NCI-H1930 (cell line): ENCODE measurements at regions not wholly inside any gene's neighbourhood (a gene's known extent, or its start where the extent isn't known, plus 50 kb on each side); places are given as distances from the start of the nearest gene placed in this dataset.
"Not testable (repeated sequence)": the region's sequence is repeated elsewhere in the genome, so short reads cannot be mapped to it uniquely, and the experiment has no call there.

Experiments used
- DNase-seq, 2 experiments: peaks; one replicate each; lab custom pipeline; 2025; lab: John Stamatoyannopoulos, UW

DNA sequence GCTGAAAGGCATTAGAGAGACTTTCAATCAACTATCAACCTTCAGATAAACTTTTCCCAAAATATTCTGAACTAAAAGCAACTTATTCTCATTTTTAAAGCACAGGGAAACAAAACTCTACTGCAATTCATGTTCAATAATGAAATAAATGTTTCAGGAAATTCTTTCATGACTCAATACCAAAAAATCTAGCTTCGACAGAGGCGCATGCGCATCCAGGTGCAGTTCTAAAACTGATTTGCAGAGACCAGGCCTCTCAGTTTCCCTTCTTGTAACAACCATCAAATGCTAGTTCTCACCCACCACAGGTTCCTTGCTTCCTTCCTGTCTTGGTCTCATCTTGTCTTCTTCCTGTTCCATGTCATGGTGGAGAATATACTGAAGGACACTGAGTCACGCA lies 55.3 kb upstream of the NRBF2 start:
- DNase-seq, result no peak

DNA sequence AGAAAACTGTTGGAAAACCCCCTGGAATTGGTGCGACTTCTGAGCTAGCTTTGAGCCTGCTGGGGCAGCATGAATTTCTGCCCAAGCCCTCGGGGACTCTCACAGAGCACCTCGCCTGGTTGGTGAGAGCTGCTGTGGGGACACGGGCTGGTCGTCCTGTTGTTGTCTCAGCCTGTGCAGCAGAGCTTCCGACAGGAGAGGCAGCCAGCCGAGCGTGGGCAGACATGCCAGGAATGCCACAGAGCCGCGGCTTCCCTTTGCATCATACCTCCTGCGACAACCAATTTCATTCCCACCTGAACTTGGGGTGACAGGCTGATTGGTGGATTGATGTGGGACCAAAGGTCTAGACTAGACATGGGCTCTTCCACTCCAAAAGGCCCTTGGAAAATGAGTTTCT lies 60.2 kb upstream of the NRBF2 start:
- no peak for DNase-seq

DNA sequence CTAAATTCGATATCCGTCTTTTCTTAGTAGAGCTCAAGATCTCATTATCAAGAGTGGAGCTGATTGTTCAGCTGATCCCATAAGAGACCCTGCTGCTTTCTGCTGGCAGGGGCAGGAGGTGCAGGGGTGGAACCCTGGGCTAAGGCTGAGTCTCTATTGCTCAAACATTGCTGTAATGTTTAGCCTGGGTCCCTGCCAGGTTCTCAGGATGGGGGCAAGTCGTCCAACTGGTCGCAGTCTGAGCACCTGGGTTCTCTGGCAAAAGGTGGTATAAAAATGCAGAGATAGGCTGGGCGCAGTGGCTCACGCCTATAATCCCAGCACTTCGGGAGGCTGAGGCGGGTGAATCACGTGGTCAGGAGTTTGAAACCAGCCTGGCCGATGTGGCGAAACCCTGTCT lies 62.0 kb upstream of the NRBF2 start:
- DNase-seq, result no peak

DNA sequence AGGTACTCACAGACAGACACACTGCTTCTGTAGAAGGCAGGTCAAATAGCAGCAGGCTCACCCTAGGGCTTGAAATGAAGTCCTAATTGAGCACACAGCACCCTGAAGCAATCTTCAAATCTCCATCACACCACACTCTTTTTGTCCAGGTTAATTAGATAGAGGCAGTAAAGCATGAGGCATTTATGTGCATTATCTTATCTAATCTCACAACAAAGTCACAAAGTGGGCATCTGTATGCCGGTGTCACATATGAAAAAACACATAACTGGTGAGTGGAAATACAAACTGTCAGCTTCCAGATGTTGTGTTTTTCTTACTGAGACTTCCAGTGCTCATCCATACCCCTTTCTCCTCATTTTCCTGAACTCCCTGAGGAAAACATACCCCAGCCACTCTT lies 63.8 kb upstream of the NRBF2 start:
- no peak for DNase-seq

DNA sequence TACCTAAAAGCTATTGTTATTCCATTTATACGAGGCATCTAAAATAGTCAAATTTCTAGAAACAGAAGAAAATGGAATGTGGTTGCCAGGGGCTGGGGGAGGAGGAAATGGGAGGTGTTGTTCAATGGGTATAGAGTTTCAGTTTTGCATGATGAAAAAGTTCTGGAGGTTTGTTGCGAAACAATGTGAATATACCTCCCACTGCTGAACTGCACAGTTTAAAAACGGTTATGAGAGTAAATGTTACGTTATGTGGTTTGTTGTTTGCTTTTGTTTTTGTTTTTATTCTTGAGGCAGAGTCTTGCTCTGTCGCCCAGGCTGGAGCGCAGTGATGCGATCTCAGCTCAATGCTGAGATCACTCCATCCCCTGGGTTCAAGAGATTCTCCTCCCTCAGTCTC lies 64.9 kb upstream of the NRBF2 start:
- DNase-seq, result no peak

DNA sequence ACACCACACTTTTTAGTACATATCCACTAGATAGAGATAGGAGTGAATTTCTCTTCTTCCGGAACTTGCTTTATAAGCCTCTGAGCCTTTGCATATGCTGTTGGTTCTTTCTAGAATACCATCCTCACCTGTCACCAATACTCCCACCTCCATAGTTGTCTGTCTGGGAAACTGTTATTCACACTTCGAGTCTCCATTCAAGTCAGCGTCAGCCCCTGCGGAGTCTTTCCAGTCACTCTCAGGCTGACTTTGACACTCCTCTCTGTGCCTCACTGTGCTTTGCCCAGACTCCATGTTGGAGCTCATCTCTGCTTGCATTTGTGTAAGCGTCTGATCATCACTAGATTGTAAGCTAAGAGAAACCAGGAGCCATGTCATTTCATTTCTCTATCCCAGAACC lies 66.5 kb upstream of the NRBF2 start:
- no peak for DNase-seq

DNA sequence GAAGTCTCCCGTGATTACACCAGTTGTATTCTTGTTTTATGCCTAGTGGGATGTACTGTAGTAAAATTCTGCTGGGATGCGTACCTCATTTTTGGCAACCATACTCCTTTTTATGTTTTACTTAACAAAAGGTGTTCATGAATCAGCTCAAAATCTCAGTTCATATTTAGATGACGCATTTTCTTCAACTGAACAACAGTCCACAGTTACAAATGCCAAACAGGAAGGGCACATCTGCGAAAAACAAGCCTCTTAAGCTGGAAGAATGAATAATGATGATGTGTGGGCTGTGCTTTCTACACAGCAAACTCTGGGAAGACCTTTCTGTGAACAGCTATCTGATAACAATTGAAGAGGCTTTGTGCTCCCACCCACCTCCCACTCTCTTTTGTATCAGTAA lies 68.4 kb upstream of the NRBF2 start:
- no peak for DNase-seq

DNA sequence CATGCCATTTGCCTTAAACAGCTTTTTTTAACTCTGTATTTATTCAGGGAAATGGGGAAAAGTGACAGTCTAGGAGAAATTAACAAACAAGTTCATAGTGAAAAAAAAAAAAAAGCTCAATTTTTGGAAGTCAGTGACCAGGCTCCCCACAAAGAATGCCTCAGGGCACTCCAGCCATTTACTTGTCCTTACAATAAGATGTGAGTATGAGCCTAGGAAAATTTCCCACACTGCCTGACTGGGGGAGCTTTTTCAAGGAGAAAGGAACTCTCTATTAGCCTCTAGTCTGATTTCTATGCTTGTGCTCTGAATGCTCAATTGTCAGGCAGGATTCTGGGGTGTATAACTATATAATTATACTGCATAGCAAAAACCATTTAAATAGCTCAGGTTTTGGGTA lies 74.9 kb upstream of the NRBF2 start:
- DNase-seq, result no peak

DNA sequence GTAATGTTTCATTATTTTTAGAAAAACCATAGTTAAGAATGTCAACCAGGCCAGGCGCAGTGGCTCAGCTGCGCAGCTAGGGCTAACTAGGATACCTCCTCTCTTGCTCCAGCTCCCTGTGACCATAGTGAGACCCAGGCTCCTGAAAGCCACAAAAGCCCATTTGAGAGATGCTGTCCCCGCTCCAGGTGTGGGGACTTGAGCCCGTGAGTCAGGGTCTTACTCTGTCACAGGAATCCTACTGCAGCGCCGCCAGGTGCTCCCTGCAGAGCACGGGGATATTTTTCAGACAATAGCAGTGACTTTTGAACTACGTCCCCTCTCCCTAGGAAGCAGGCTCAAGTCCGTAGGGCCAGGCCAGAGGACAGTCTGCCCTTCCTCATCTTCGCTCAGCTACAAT lies 75.6 kb upstream of the NRBF2 start:
- DNase-seq, result no peak

DNA sequence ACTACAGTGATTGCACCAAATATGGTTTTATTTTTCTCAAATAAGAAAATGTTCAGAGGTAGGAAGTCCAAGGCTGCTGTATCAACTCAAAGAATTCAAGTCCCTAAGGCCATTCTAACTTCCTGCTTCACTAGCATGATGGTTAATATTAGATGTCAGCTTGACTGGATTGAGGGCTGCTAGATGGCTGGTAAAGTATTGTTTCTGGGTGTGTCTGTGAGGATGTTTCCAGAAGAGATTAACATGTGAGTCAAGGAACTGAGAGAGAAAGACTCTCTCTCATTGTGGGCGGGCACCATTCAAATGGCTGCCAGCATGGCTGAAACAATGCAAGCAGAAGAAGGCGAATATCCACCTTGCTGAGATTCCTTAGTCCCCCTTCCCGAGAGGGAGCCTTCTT lies 77.4 kb upstream of the NRBF2 start:
- no peak for DNase-seq

DNA sequence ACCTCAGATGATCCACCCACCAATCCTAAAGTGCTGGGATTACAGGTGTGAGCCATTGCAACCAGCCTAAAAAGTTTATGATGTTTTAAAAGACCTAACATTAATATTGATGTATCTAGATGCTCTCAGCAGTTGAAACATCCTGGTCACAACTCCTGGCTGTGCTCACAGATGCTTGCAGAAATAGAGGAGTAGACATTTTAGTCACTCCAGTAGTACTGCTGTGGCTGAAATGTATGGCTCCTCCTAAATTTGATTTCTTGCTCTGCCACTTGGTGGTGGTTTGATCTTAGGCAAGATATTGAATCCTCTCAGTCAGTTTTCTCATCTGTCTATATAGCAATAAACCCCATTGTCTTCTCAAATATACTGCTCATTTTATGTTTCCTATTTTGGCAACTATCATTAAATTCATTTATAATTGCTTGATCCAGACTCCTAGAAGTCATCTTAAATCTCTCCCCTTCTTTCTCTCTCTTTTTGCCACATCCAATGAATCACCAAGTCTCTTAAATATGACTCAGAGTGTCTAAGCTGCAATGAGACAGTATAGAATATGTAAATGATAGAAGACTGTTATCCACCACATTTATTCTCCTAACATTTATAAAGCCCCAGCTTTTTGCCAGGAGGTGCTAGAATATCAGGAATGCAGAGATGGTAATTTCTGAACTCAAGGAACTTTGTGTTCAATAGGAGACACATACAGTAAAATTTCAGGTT lies 78.1 kb upstream of the NRBF2 start:
- DNase-seq, result no peak

DNA sequence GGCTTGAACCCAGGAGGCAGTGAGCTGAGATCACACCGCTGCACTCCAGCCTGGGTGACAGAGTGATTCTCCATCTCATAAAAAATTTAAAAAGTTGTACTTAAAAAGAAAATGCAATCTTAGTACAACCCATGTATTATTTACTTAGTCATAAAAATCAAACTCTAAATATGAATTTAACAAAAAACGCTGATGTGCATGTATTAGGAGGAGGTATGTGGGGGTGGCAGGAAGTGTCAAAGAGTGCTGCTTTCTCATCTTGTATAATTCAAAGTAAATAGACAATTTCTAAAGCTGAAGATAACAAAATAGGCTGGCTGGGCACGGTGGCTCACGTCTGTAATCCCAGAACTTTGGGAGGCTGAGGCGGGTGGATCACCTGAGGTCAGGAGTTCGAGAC lies 81.0 kb upstream of the NRBF2 start:
- no peak for DNase-seq

DNA sequence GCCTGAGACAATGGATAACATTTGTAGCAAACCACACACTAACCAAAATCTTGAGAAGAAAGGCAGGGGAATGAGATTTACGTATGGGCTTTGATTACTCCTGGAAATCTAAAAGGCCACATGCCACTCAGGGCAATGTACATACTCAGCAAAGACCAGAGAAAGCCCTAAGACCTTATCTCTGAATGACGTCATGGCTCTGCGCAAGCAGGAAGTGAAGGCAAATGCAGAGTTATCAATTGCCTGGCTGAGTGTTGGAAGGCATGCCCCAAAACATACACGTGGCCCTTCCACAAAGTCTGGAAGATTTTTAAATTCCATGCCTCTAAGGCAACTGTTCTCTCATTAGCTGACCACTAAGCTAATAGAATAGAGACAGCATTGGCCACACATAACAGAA lies 90.9 kb upstream of the NRBF2 start:
- no peak for DNase-seq

DNA sequence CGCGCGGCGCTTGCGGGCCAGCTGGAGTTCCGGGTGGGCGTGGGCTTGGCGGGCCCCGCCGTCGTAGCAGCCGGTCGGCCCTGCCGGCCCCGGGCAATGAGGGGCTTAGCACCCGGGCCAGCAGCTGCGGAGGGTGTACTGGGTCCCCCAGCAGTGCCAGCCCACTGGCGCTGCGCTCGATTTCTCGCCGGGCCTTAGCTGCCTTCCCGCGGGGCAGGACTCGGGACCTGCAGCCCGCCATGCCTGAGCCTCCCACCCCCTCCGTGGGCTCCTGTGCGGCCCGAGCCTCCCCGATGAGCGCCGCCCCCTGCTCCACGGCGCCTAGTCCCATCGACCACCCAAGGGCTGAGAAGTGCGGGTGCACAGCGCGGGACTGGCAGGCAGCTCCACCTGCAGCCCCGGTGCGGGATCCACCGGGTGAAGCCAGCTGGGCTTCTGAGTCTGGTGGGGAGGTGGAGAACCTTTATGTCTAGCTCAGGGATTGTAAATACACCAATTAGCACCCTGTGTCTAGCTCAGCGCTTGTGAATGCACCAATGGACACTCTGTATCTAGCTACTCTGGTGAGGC lies 99.4 kb upstream of the NRBF2 start:
- DNase-seq, result not testable (repeated sequence)

DNA sequence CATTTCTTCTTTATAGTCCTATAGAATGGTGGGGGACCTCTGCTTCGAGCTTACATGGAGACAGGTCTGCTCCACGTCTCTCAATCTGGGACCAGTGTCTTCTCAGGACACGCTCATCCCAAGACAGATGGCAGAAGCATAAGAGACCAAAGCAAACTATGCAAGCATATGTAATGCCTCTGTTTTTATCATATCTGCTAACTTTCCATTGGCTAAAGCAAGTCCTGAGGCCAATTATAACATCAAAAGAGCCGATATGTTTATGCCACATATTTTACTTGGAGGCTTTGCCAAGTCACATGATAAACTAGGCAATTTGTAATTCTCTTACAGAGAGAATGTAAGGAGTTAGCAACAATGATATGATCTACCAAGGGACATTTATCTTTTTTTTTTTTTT lies 102.6 kb upstream of the NRBF2 start:
- no peak for DNase-seq

DNA sequence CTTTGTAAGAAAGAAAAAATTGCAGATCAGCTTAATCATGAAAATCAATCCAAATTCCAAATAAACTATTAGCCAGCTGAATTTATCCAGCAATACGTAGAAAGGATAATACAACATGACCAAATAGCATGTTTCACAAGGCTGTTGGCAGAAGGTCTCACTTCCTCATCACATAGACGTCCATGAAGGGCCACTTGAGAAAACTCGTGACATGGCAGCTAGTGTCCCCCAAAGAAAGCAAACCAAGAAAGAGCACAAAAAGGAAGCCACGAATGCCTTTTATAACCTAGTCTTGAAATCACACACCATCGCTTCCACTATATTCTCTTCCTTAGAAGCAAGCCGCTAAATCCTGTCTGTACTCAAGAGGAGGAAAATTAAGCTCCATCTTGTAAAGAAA lies 105.6 kb upstream of the NRBF2 start:
- no peak for DNase-seq

DNA sequence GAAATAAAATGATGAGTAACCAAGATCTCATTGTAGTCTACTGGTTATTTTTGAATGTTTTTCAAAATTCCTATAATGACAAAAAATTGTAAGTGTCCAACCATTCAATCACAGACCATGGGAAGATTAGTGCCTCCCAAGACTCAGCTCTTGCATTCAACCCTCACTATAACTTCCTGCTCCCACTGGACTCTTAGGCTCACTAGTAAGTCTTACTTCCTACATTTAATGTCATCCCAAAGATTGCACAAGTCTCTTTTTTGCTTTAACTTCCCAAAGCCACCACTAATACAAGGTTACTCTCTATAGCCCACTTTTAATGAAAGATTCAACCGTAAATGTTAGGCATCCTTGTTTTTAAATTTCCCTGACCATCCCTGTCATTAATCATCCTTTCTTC lies 111.9 kb upstream of the NRBF2 start:
- DNase-seq, result no peak

DNA sequence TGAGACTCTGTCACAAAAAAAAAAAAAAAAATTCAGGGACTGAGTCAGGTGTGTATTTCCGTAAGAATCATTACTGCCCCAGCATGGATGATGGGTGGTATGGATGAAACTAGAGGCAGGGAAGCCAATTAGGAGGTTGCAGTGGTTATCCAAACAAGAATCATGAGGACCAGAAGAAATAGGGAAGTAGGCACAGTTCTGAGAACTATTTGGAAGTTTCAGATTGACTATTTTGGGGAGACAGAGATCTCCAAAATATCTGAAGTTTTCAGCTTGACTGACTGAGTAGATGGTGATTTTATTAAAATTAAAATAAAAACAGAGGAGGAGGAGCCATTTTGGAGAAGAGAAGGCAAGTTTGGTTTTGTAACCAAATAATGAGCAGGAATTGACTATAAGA lies 119.4 kb upstream of the NRBF2 start:
- DNase-seq, result no peak

DNA sequence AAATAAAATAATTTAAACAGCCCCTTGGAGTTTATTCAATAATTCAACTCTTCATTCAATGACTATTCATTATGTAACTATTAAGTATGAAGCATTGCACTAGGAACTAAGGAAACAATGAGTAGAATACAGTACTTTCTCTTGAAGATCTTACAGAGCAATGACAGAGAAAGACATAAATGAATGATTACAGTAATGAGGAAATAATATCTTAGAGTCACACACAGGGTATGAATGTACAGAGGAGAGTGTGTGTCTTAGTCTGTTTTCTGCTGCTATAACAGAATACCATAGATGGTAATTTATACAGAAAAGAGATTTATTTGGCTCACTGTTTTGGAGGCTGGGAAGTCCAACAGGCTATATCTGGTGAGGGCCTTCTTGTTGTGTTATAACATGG lies 120.5 kb upstream of the NRBF2 start:
- no peak for DNase-seq

DNA sequence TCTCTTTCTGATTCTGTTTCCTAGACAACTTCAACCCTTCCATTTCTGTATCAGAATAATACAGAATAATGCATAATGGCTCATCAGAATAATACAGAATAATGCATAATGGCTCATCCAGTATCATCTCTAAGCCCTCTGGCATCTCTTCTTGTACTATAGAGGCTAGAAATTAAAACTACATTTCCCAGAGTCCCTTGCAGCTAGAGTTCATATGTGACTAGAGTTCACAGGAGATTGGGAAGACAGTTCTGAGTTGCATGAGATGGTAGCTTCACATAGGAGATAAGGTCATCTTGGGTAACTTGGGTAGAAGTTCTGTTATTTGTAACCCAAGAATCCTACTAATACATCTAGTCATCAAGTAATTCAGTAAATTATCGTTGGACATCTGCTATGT lies 122.9 kb upstream of the NRBF2 start:
- no peak for DNase-seq

DNA sequence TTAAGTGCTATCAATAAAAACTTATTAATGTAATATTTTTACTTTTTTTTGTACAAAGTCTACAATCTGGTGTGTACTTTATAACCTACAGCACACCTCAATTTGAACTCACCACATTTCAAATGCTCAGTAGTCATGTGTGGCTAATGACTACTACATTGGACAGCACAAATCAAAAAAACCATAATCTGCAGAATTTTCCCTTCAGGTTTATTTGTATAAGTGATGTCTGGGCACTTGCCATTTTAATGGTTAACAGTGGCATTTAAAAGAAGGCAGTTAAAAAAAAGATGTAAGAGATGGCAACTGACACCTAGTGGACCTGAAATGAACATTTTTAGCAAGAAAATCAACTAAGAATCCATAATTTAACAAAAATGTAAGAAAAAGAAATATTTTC lies 124.6 kb upstream of the NRBF2 start:
- DNase-seq, result no peak

DNA sequence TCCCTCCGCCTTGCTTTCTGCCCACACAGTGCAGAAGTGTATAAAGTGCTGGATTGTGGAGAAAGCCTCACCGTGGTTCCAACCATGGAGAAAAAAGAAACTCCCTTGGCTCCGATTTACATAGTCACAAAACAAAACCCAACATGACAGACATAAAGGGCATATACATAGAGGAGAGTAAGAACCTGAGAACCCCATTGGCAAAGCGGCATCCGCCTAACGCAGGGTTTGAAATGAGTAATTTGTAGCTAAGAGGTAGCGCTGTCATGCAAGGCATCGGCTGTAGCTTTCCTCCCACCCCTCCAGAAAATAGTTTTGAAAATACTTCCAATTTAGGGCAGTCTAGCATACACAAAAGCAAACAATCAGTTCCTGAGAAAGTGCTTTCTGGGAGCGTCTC lies 126.0 kb upstream of the NRBF2 start:
- DNase-seq, result no peak

DNA sequence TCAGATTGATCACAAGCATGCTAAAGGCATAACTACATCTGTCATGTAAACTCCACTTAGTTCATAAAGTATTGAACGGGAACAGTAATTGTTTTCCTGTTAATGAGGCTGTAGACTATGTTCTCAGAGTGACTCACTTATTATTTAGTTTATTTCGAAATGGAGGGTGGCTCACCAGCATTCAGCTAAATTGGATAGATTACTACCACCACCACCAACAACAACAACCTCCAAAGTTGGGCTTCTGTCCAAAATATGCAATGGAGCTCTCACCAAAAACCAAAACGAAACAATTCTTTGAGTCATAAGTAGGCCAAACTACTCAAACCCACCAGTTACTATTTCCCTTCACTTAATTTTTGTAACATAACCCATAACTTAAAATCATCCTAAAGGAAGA lies 127.9 kb upstream of the NRBF2 start:
- no peak for DNase-seq

DNA sequence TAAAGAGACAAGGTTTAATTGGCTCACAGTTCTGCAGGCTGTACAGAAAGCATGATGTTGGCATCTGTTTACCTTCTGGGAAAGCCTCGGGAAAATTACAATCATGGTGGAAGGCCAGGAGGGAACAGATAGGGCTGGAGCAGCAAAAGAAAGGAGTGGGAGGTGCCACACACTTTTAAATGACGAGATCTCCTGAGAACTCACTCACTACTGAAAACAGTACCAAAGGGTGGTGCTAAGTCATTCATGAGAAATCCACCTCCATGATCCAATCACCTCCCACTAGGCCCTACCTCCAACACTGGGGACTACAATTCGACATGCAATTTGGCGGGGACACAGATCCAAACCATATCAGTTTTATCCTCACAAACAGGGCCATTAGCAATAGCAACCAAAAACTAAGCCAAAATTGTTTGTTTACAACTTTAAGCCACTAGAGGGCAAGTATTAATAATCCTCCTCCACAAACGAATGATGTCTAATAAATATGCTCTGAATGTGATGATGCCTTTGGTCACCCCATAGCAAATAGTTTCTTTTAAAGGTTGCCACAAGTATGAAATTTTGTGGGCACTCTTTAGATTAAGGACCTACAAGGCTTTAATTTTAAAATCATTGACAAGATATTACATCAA lies 129.2 kb upstream of the NRBF2 start:
- DNase-seq, result no peak
